AG04450 (cell line): ENCODE measurements at regions not wholly inside any gene's neighbourhood (a gene's known extent, or its start where the extent isn't known, plus 50 kb on each side); places are given as distances from the start of the nearest gene placed in this dataset.

Experiments
- CTCF ChIA-PET: fragments of 300-600, 350-600 bp; formaldehyde crosslinking; extraction: SDS; loops from one replicate; lab custom pipeline; 2022; ENCODE audit warnings: antibody characterized with exemption, inconsistent platforms; lab: Charles Lee
- POLR2A ChIA-PET: fragments of 350-600 bp; formaldehyde crosslinking; extraction: SDS; loops from one replicate; lab custom pipeline; 2021; ENCODE audit warnings: antibody characterized with exemption, inconsistent platforms; lab: Yijun Ruan, JAX
- DNase-seq: peaks from one replicate; pipeline ENCODE4 v3.0.0-alpha.2; 2011; ENCODE audit warnings: low read depth, low spot score
- H3K27ac ChIP-seq: one replicate; pipeline ENCODE4 v1.5.1; 2012; ENCODE audit warnings: low read depth, low read length, control low read depth
- H3K27me3 ChIP-seq: one replicate; pipeline ENCODE4 v1.6.0; 2012; ENCODE audit warnings: low read length; ENCODE audit not compliant: control insufficient read depth, insufficient read depth
- H3K4me3 ChIP-seq: 2 replicates; pipeline ENCODE4 v1.5.1; 2011; ENCODE audit warnings: mild to moderate bottlenecking, low read depth, low read length, control low read depth
- H3K9me3 ChIP-seq: 2 replicates; pipeline ENCODE4 v1.5.1; 2012; ENCODE audit warnings: low read length; ENCODE audit not compliant: control insufficient read depth, insufficient read depth
- CTCF ChIP-seq: IDR thresholded peaks from 2 replicates; pipeline ENCODE4 v1.5.1; 2011; ENCODE audit warnings: low read depth, low read length, control low read depth, inconsistent platforms

DNA sequence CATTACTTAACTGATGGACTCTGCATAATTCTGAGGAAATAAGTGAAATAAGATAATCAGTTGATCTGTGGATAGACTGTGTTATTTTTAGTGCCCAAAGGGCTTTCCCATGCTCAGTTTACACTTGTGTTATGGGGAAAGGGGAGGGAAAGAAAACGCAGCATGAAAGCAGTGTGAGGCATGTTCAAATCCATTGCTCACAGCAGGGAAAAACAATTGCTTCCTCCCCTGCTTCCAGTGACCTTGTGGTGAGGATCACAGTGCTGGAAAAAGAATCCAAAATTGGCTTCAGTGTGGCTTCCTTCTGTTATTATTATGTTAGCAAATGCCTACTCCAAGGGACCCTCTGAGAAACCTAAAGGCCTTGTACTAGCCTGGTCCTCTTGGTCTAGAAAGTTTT lies 285.1 kb upstream of the CDIN1 start:
- DNase-seq, result no peak

DNA sequence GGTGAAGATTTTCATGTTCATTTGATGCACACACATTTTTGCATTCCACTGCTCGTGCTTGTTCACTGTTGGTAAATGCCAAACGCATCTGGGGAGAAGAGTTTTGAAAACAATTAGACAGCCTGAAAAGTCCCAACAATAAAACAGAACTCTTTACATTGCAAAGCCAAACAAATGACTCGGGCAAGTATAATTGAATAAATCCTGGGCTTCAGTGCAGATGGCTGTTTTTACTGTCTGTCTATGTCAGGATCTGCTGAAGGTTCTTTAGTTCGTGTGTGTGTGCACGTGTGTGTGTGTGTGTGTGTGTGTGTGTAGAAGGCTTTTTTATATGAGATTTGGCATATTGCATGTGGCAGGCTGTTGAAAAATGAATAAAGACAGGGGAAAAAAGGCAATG lies 277.5 kb upstream of the CDIN1 start:
- Histone ChIP-seq H3K9me3 (no peaks in the 10 kb centered on the region), H3K27ac (no peak overlapping the region), H3K4me3 (no peak overlapping the region), H3K27me3 (no peaks in the 10 kb centered on the region)
- DNase-seq, result no peak
- POLR2A ChIA-PET, result no interaction called here
- no peak for TF ChIP-seq CTCF
- CTCF ChIA-PET, result no interaction called here

More for the DNA sequence above, 285.1 kb upstream of the CDIN1 start:
- no peaks in the 10 kb centered on the region for H3K27me3 ChIP-seq
- POLR2A ChIA-PET, result no interaction called here
- no peak overlapping the region for H3K4me3 ChIP-seq
- CTCF ChIA-PET, result no interaction called here
- H3K27ac ChIP-seq, result no peak overlapping the region
- no peak for TF ChIP-seq CTCF
- H3K9me3 ChIP-seq, result no peaks in the 10 kb centered on the region

- Histone ChIP-seq H3K27ac (no peak overlapping the region), H3K27me3 (no peaks in the 10 kb centered on the region), H3K9me3 (no peaks in the 10 kb centered on the region), H3K4me3 (no peak overlapping the region)
- no peak for DNase-seq
- ChIA-PET POLR2A (no interaction called here), CTCF (no interaction called here)
- TF ChIP-seq CTCF, result no peak
Measured at GRCh38 chr15:36313021-36313420, 266.4 kb upstream of the CDIN1 start.

DNA sequence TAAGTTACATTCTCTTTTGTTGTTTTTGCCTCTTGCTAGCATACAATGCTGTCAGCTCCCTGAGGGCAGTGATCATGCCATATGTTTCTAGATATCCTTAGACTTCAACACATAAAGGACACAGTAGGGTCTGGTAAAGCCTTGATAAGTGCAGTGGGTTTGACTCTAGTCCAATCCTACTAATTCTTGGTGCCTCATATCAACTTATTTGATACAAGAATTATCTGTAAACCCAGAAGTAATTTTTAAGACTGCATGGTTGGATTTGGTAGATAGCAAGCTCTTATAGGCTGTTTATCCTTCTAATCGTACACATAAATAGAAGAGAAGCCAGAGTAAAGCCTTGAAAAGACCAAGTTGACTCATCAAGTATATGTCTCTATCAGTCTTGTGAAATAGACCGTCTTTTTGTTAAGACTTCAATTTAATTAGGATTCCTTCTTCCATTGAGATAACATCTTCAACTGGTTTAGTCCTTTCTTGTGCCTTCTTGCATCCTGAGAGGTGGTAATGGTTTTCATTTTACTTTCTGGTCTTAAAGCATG lies 265.6 kb upstream of the CDIN1 start:
- H3K4me3 ChIP-seq, result no peak overlapping the region
- no peak overlapping the region for H3K27ac ChIP-seq
- no peak for DNase-seq
- ChIA-PET CTCF (no interaction called here), POLR2A (no interaction called here)
- H3K27me3 ChIP-seq, result no peaks in the 10 kb centered on the region
- no peak for TF ChIP-seq CTCF
- H3K9me3 ChIP-seq, result no peaks in the 10 kb centered on the region

GRCh38 chr15:36315649-36316048 lies 263.8 kb upstream of the CDIN1 start:
- no peak overlapping the region for H3K4me3 ChIP-seq
- no peaks in the 10 kb centered on the region for H3K27me3 ChIP-seq
- TF ChIP-seq CTCF, result no peak
- no peaks in the 10 kb centered on the region for H3K9me3 ChIP-seq
- DNase-seq, result no peak
- no peak overlapping the region for H3K27ac ChIP-seq
- ChIA-PET CTCF (no interaction called here), POLR2A (no interaction called here)
